Esophagus squamous epithelium (tissue), 5 donors: ENCODE measurements at regions not wholly inside any gene's neighbourhood (a gene's known extent, or its start where the extent isn't known, plus 50 kb on each side); places are given as distances from the start of the nearest gene placed in this dataset.

ENCODE experiments used
- DNase-seq: peaks from one replicate; lab custom pipeline; 2025; lab: John Stamatoyannopoulos, UW
- H3K27ac ChIP-seq, 4 donors: fragments of 200-600 bp; sonication (generic); one replicate each; pipeline ENCODE4 v1.5.1; 2016 to 2019; ENCODE audit warnings: mild to moderate bottlenecking in 1 of 4
- H3K27me3 ChIP-seq, 4 donors: fragments of 200-600 bp; sonication (generic); 1 replicate in 3 of 4; 2 replicates in 1 of 4; pipeline versions ENCODE4 v1.5.1 to v1.6.0; 2017 to 2021; ENCODE audit warnings: antibody characterized with exemption in 1 of 4
- H3K36me3 ChIP-seq, 3 donors: fragments of 200-600 bp; sonication (generic); one replicate each; pipeline ENCODE4 v1.5.1; 2016 to 2019
- H3K4me1 ChIP-seq, 3 donors: fragments of 200-600 bp; sonication (generic); one replicate each; pipeline ENCODE4 v1.5.1; 2017 to 2019
- H3K4me3 ChIP-seq, 4 donors: fragments of 200-600 bp; sonication (generic); 1 replicate in 3 of 4; 2 replicates in 1 of 4; pipeline ENCODE4 v1.5.1; 2016 to 2019; ENCODE audit warnings: mild to moderate bottlenecking in 2 of 4, moderate library complexity in 1 of 4
- H3K9me3 ChIP-seq, 3 donors: fragments of 200-600 bp; sonication (generic); one replicate each; pipeline ENCODE4 v1.5.1; 2016 to 2019
- POLR2A ChIP-seq, 4 donors: fragments of 450-650 bp; IDR thresholded peaks; one replicate each; pipeline ENCODE4 v1.6.1; 2017; ENCODE audit warnings: antibody characterized with exemption in 4 of 4, mild to moderate bottlenecking in 4 of 4, moderate library complexity in 3 of 4
- WGBS, 2 donors: methylation state at CpG; one replicate each; pipeline ENCODE4 v1.1.5; 2018; 5-methylcytosine and 5-hydroxymethylcytosine counted together
- intact Hi-C: fragments of 100-400 bp; cut with DNase I; formaldehyde crosslinking; loops from one replicate; pipeline ENCODE4 v1.15.0; 2022
- TF ChIP-seq, protein P1 (sequence below), 6 experiments: fragments of 450-650 bp in 4 of 6; fragments of 200-600 bp in 2 of 6; sonication (generic) in 2 of 6; IDR thresholded peaks; one replicate each; pipeline ENCODE4 v1.5.1; 2016 to 2019; ENCODE audit warnings: antibody characterized with exemption in 6 of 6, mild to moderate bottlenecking in 4 of 6, moderate library complexity in 4 of 6
- donor health status: DM: yes; HTN: yes; CAD: no.

DNA sequence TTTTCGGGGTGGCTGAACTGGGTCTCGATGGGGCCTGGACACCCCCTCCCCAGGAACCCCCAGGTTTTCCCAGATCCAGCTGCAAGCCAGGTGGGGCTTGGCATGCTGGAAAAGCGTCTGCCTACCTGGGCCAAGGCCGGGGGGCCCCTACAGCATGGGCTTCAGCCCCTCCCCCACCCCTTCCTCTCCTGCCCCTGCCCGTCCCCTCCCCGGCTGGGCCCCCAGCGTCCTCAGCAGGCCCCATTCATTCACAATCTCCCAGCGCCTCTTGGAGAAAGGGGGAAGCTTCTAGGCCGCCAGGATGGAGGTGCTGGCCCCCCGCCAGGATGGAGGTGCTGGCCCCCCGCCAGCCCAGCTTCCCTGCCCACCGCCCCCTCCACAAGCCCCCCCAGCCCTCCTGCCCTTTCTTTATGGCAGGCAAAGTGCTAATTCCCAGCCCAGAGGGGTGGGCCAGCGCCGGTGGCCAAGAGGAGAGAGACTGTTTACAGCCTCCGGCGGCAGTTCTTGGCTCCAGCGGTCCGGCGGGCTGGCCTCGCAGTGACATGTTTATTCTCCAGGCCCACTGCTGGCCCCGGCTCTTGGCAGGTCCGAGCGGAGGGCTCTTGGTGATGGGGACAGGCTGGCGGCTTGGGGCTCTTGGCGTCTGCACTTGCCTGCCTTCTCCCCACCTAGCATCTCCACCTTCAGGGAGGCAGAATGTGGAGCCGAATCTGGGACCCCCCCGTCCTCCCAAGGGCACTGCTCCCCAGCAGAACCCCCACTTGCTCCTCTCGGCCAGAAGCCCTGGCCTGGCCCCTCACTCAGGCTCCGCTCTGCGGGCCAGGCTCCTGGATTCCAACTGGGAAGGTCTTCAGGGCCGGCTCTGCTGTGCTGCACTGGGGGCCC, 94.4 kb upstream of the CIBAR2 start:
- 6 to 60% methylated on average over 4 to 9 of the region's 31 CpGs for WGBS, 2 donors
- Histone ChIP-seq H3K27ac (peak overlapping the region in 2 of 4 donors; percentile 34 to 44), H3K27me3 (peaks cover 0 to 32% (median 0%) of the 10 kb centered on the region in 4 donors), H3K36me3 (no peaks in the 10 kb centered on the region), H3K9me3 (no peaks in the 10 kb centered on the region), H3K4me3 (peak overlapping the region in 2 of 4 donors; percentile 9 to 23), H3K4me1 (peaks cover 23 to 76% (median 38%) of the 10 kb centered on the region in 3 donors)
- intact Hi-C loops: no loop called here
- TF ChIP-seq, protein P1, sequence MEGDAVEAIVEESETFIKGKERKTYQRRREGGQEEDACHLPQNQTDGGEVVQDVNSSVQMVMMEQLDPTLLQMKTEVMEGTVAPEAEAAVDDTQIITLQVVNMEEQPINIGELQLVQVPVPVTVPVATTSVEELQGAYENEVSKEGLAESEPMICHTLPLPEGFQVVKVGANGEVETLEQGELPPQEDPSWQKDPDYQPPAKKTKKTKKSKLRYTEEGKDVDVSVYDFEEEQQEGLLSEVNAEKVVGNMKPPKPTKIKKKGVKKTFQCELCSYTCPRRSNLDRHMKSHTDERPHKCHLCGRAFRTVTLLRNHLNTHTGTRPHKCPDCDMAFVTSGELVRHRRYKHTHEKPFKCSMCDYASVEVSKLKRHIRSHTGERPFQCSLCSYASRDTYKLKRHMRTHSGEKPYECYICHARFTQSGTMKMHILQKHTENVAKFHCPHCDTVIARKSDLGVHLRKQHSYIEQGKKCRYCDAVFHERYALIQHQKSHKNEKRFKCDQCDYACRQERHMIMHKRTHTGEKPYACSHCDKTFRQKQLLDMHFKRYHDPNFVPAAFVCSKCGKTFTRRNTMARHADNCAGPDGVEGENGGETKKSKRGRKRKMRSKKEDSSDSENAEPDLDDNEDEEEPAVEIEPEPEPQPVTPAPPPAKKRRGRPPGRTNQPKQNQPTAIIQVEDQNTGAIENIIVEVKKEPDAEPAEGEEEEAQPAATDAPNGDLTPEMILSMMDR (IDR thresholded peaks at IDR 0.05): no peak
- no peak for TF ChIP-seq POLR2A (IDR thresholded peaks at IDR 0.05)
- DNase-seq: no peak

DNA sequence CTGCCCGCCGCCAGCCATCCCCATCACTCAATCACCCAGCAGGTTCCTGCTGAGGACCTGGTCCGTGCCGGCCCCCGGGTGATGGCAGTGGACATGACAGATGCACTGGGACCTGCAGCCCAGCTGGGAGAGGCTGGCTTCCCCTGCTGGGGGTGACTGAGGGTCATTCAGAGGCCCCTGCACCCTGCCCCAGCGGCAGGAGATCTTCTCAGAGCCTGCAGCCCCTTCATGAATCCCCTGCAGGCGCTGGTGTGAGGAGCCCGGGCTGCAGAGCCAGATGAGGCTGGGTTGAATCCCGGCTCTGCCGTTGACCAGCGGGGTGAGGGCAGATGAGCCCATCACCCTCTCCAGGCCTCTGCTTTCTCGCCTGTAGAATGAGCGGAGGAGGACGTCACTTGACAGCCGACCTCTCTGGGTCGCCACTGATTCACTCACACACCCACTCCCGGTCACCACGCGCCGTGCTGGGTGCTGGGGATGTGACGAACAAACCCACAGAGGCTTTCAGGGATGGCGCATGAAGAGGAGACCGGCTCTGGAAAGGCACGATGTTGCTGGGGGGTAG, 95.2 kb upstream of the CIBAR2 start:
- no peak for TF ChIP-seq POLR2A (IDR thresholded peaks at IDR 0.05)
- TF ChIP-seq, protein P1 (IDR thresholded peaks at IDR 0.05): no peak
- H3K4me1 ChIP-seq: peaks cover 20 to 69% (median 34%) of the 10 kb centered on the region in 3 donors
- no peaks in the 10 kb centered on the region for H3K36me3 ChIP-seq
- no peaks in the 10 kb centered on the region for H3K9me3 ChIP-seq
- no peak for DNase-seq
- H3K27me3 ChIP-seq: peaks cover 0 to 37% (median 0%) of the 10 kb centered on the region in 4 donors
- intact Hi-C loops: no loop called here
- H3K27ac ChIP-seq: peak overlapping the region in 2 of 4 donors; percentile 34 to 44
- H3K4me3 ChIP-seq: no peak overlapping the region
- 82 to 85% methylated on average over 9 to 12 of the region's 24 CpGs for WGBS, 2 donors

DNA sequence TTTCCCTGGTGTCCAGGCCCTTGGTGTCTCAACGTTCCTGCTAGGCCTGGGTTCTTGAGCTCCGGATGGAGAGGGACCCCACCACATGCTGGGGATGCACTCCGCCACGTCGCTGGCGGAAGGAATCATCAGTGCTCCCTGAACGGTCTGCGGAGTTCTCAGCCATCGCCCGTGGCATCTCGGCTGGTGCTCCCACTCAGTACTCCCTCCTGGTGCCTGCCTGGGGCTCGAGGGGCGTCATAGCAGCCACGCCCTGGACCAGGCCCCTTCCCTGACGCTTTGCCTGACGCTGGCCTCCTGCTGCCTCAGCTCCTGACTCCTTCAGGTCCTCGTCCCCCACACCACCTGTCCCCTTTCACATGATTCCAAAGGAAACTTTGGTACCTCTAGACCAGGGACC, 95.9 kb upstream of the CIBAR2 start:
- 92% methylated on average over 17 of the region's 17 CpGs; no CpG with 5 or more reads in 1 of the 2 donors for WGBS, 2 donors
- Histone ChIP-seq H3K27me3 (peaks cover 0 to 38% (median 0%) of the 10 kb centered on the region in 4 donors), H3K9me3 (no peaks in the 10 kb centered on the region), H3K36me3 (no peaks in the 10 kb centered on the region), H3K27ac (no peak overlapping the region), H3K4me1 (peaks cover 18 to 61% (median 26%) of the 10 kb centered on the region in 3 donors), H3K4me3 (no peak overlapping the region)
- no peak for DNase-seq
- intact Hi-C loops: no loop called here
- TF ChIP-seq, protein P1 (IDR thresholded peaks at IDR 0.05): no peak
- no peak for TF ChIP-seq POLR2A (IDR thresholded peaks at IDR 0.05)

DNA sequence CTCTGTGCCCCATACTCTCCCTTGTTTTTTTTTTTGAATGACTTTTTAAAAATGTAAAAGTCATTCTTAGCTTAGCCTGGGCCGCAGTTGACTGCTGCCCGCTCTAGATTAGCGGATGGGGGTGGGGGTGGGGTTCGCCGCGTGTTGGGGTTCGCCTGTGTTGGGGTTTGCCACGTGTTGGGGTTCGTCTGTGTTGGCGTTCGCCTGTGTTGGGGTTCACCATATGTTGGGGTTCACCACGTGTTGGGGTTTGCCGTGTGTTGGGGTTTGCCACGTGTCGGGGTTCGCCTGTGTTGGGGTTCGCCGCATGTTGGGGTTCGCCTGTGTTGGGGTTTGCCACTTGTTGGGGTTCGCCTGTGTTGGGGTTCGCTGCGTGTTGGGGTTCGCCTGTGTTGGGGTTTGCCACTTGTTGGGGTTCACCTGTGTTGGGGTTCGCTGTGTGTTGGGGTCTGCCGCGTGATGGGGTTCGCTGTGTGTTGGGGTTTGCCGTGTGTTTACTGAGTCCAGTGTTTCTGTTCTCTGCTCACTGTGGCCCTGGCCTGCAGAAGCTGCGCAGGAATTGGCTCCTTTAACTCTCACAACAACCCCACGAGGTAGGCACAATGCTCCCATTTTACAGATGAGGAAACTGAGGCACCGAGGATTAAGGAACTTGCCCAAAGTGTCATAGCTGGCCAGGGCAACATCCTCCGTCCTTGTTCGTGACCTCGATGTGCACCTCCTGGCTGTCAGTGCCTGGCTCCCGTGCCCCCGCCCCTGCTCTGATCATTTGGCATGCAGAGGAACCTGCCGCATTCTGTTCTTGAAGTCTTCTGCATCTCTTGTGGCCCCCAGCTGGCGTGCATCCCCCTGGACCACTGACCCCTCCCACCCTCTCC, 96.6 kb upstream of the CIBAR2 start:
- H3K9me3 ChIP-seq: no peaks in the 10 kb centered on the region
- H3K27ac ChIP-seq: no peak overlapping the region
- no peaks in the 10 kb centered on the region for H3K36me3 ChIP-seq
- intact Hi-C loops: no loop called here
- H3K4me1 ChIP-seq: peaks cover 18 to 61% (median 22%) of the 10 kb centered on the region in 3 donors
- H3K27me3 ChIP-seq: peaks cover 0 to 38% (median 0%) of the 10 kb centered on the region in 4 donors
- no peak for DNase-seq
- no peak for TF ChIP-seq POLR2A (IDR thresholded peaks at IDR 0.05)
- TF ChIP-seq, protein P1 (IDR thresholded peaks at IDR 0.05): no peak
- 90 to 99% methylated on average over 15 to 25 of the region's 38 CpGs for WGBS, 2 donors
- H3K4me3 ChIP-seq: no peak overlapping the region
